ENCODE measurements at regions not wholly inside any gene's neighbourhood (a gene's known extent, or its start where the extent isn't known, plus 50 kb on each side); places are given as distances from the start of the nearest gene placed in this dataset.

- no peak overlapping the region for H3K4me3 ChIP-seq (ENCODE audit: low read length)
- no peaks in the 10 kb centered on the region for H3K9me3 ChIP-seq (ENCODE audit: control insufficient read depth, low read depth, low read length)
- H3K4me1 ChIP-seq (ENCODE audit: control insufficient read depth, insufficient read depth, low read length), result no peaks in the 10 kb centered on the region
- no peak for DNase-seq
- H3K36me3 ChIP-seq (ENCODE audit: control insufficient read depth, insufficient read depth, low read length), result no peaks in the 10 kb centered on the region
- no peak overlapping the region for H3K27ac ChIP-seq (ENCODE audit: low read length)
- no peaks in the 10 kb centered on the region for H3K27me3 ChIP-seq (ENCODE audit: control insufficient read depth, insufficient read depth, low read length)
- 67% methylated on average over 2 of the region's 4 CpGs for WGBS (ENCODE audit: insufficient coverage, low lambda C conversion rate)
These were observed 94.1 kb upstream of the CHL1 start for GRCh38 chr3:102484-102883.

- peak in 1 of 2 donors; percentile 3 for DNase-seq
- H3K27ac ChIP-seq (ENCODE audit: low read length), result no peak overlapping the region
- no peaks in the 10 kb centered on the region for H3K27me3 ChIP-seq (ENCODE audit: control insufficient read depth, insufficient read depth, low read length)
- H3K9me3 ChIP-seq (ENCODE audit: control insufficient read depth, low read depth, low read length), result no peaks in the 10 kb centered on the region
- no CpG with 5 or more reads among the region's 2 CpGs for WGBS (ENCODE audit: insufficient coverage, low lambda C conversion rate)
- no peak overlapping the region for H3K4me3 ChIP-seq (ENCODE audit: low read length)
- no peaks in the 10 kb centered on the region for H3K4me1 ChIP-seq (ENCODE audit: control insufficient read depth, insufficient read depth, low read length)
- no peaks in the 10 kb centered on the region for H3K36me3 ChIP-seq (ENCODE audit: control insufficient read depth, insufficient read depth, low read length)
These were observed 92.6 kb upstream of the CHL1 start for GRCh38 chr3:103991-104390.

- H3K36me3 ChIP-seq (ENCODE audit: control insufficient read depth, insufficient read depth, low read length), result no peaks in the 10 kb centered on the region
- H3K4me1 ChIP-seq (ENCODE audit: control insufficient read depth, insufficient read depth, low read length), result no peaks in the 10 kb centered on the region
- no peaks in the 10 kb centered on the region for H3K27me3 ChIP-seq (ENCODE audit: control insufficient read depth, insufficient read depth, low read length)
- no peak for DNase-seq
- H3K9me3 ChIP-seq (ENCODE audit: control insufficient read depth, low read depth, low read length), result no peaks in the 10 kb centered on the region
- H3K27ac ChIP-seq (ENCODE audit: low read length), result no peak overlapping the region
- no peak overlapping the region for H3K4me3 ChIP-seq (ENCODE audit: low read length)
- WGBS (ENCODE audit: insufficient coverage, low lambda C conversion rate), result 83% methylated on average over 1 of the region's 5 CpGs
These were observed 91.0 kb upstream of the CHL1 start for GRCh38 chr3:105585-105984.

- Histone ChIP-seq H3K4me3 (ENCODE audit: low read length) (no peak overlapping the region), H3K27me3 (ENCODE audit: control insufficient read depth, insufficient read depth, low read length) (no peaks in the 10 kb centered on the region), H3K4me1 (ENCODE audit: control insufficient read depth, insufficient read depth, low read length) (no peaks in the 10 kb centered on the region), H3K36me3 (ENCODE audit: control insufficient read depth, insufficient read depth, low read length) (no peaks in the 10 kb centered on the region), H3K9me3 (ENCODE audit: control insufficient read depth, low read depth, low read length) (no peaks in the 10 kb centered on the region), H3K27ac (ENCODE audit: low read length) (no peak overlapping the region)
- DNase-seq, result no peak
- no CpG with 5 or more reads among the region's 2 CpGs for WGBS (ENCODE audit: insufficient coverage, low lambda C conversion rate)
These were observed 89.9 kb upstream of the CHL1 start for GRCh38 chr3:106619-107018.

GRCh38 chr3:111143-112069 lies 85.2 kb upstream of the CHL1 start:
- Histone ChIP-seq H3K27ac (ENCODE audit: low read length) (no peak overlapping the region), H3K36me3 (ENCODE audit: control insufficient read depth, insufficient read depth, low read length) (no peaks in the 10 kb centered on the region), H3K9me3 (ENCODE audit: control insufficient read depth, low read depth, low read length) (no peaks in the 10 kb centered on the region), H3K27me3 (ENCODE audit: control insufficient read depth, insufficient read depth, low read length) (no peaks in the 10 kb centered on the region), H3K4me1 (ENCODE audit: control insufficient read depth, insufficient read depth, low read length) (no peaks in the 10 kb centered on the region), H3K4me3 (ENCODE audit: low read length) (no peak overlapping the region)
- no peak for DNase-seq
- WGBS (ENCODE audit: insufficient coverage, low lambda C conversion rate), result 89% methylated on average over 3 of the region's 8 CpGs

GRCh38 chr3:112773-113172 lies 83.8 kb upstream of the CHL1 start:
- DNase-seq, result no peak
- H3K27me3 ChIP-seq (ENCODE audit: control insufficient read depth, insufficient read depth, low read length), result no peaks in the 10 kb centered on the region
- H3K4me3 ChIP-seq (ENCODE audit: low read length), result no peak overlapping the region
- no peaks in the 10 kb centered on the region for H3K4me1 ChIP-seq (ENCODE audit: control insufficient read depth, insufficient read depth, low read length)
- WGBS (ENCODE audit: insufficient coverage, low lambda C conversion rate), result no CpG with 5 or more reads among the region's 2 CpGs
- H3K36me3 ChIP-seq (ENCODE audit: control insufficient read depth, insufficient read depth, low read length), result no peaks in the 10 kb centered on the region
- no peaks in the 10 kb centered on the region for H3K9me3 ChIP-seq (ENCODE audit: control insufficient read depth, low read depth, low read length)
- H3K27ac ChIP-seq (ENCODE audit: low read length), result no peak overlapping the region

- Histone ChIP-seq H3K36me3 (ENCODE audit: control insufficient read depth, insufficient read depth, low read length) (no peaks in the 10 kb centered on the region), H3K27ac (ENCODE audit: low read length) (no peak overlapping the region), H3K27me3 (ENCODE audit: control insufficient read depth, insufficient read depth, low read length) (no peaks in the 10 kb centered on the region), H3K4me3 (ENCODE audit: low read length) (no peak overlapping the region), H3K4me1 (ENCODE audit: control insufficient read depth, insufficient read depth, low read length) (no peaks in the 10 kb centered on the region), H3K9me3 (ENCODE audit: control insufficient read depth, low read depth, low read length) (no peaks in the 10 kb centered on the region)
- WGBS (ENCODE audit: insufficient coverage, low lambda C conversion rate), result no CpG with 5 or more reads among the region's 1 CpG
- DNase-seq, result no peak
These were observed 77.9 kb upstream of the CHL1 start for GRCh38 chr3:118666-119065.

- Histone ChIP-seq H3K4me3 (ENCODE audit: low read length) (no peak overlapping the region), H3K27ac (ENCODE audit: low read length) (no peak overlapping the region)
- 60% methylated on average over 1 of the region's 4 CpGs for WGBS (ENCODE audit: insufficient coverage, low lambda C conversion rate)
These were observed 73.2 kb upstream of the CHL1 start for GRCh38 chr3:123341-123740.

GRCh38 chr3:124557-125179 lies 71.9 kb upstream of the CHL1 start:
- no peak overlapping the region for H3K27ac ChIP-seq (ENCODE audit: low read length)
- no peaks in the 10 kb centered on the region for H3K9me3 ChIP-seq (ENCODE audit: control insufficient read depth, low read depth, low read length)
- H3K27me3 ChIP-seq (ENCODE audit: control insufficient read depth, insufficient read depth, low read length), result no peaks in the 10 kb centered on the region
- no peaks in the 10 kb centered on the region for H3K4me1 ChIP-seq (ENCODE audit: control insufficient read depth, insufficient read depth, low read length)
- H3K36me3 ChIP-seq (ENCODE audit: control insufficient read depth, insufficient read depth, low read length), result no peaks in the 10 kb centered on the region
- DNase-seq, result no peak
- WGBS (ENCODE audit: insufficient coverage, low lambda C conversion rate), result 80% methylated on average over 1 of the region's 1 CpG
- no peak overlapping the region for H3K4me3 ChIP-seq (ENCODE audit: low read length)

More at GRCh38 chr3:123341-123740, 73.2 kb upstream of the CHL1 start:
- Histone ChIP-seq H3K27me3 (ENCODE audit: control insufficient read depth, insufficient read depth, low read length) (no peaks in the 10 kb centered on the region), H3K9me3 (ENCODE audit: control insufficient read depth, low read depth, low read length) (no peaks in the 10 kb centered on the region), H3K4me1 (ENCODE audit: control insufficient read depth, insufficient read depth, low read length) (no peaks in the 10 kb centered on the region), H3K36me3 (ENCODE audit: control insufficient read depth, insufficient read depth, low read length) (no peaks in the 10 kb centered on the region)
- DNase-seq, result no peak

GRCh38 chr3:128515-129172 lies 67.9 kb upstream of the CHL1 start:
- Histone ChIP-seq H3K27me3 (ENCODE audit: control insufficient read depth, insufficient read depth, low read length) (no peaks in the 10 kb centered on the region), H3K9me3 (ENCODE audit: control insufficient read depth, low read depth, low read length) (no peaks in the 10 kb centered on the region), H3K27ac (ENCODE audit: low read length) (no peak overlapping the region), H3K36me3 (ENCODE audit: control insufficient read depth, insufficient read depth, low read length) (no peaks in the 10 kb centered on the region), H3K4me1 (ENCODE audit: control insufficient read depth, insufficient read depth, low read length) (no peaks in the 10 kb centered on the region), H3K4me3 (ENCODE audit: low read length) (no peak overlapping the region)
- DNase-seq, result no peak
- WGBS (ENCODE audit: insufficient coverage, low lambda C conversion rate), result no CpG with 5 or more reads among the region's 3 CpGs
